ENCODE measurements at regions not wholly inside any gene's neighbourhood (a gene's known extent, or its start where the extent isn't known, plus 50 kb on each side); places are given as distances from the start of the nearest gene placed in this dataset.

DNA sequence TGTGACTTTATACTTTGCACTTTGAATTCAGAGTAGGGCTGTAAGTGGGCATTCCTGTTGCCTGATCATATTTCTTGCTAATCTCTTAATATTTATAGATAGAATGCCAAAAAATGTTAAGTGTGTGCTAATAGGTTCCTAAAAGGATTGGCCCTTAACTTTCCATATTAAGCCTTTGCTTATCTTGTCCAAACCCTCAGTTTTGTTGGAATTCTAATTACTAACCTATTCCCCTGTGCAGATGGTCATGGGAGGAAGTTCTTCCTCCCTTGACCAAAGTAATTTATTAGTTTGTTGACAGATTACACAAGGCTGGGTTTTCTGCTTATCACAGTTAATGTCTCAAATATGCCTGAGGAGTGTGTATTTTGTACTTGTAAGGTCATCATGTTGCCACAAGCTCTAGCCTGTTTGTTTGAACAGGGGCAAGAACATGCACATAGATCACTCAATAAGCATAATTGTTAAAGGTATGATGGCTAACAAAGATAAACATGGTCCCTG is 541.1 kb upstream of the SPRY2 start:
- no peak for DNase-seq (ENCODE audit: low spot score)
- H3K27ac ChIP-seq (ENCODE audit: low read depth in 1 of 2, low read length in 2 of 2), result no peak overlapping the region
- TF ChIP-seq FOXA2 (IDR thresholded peaks at IDR 0.05) (no peak), EGR1 (IDR thresholded peaks at IDR 0.05; ENCODE audit: low read depth in 2 of 2) (no peak), FOXA1 (IDR thresholded peaks at IDR 0.05) (no peak), TAF1 (conservative IDR thresholded peaks at IDR 0.05) (no peak)
- TF ChIP-seq, protein P1, sequence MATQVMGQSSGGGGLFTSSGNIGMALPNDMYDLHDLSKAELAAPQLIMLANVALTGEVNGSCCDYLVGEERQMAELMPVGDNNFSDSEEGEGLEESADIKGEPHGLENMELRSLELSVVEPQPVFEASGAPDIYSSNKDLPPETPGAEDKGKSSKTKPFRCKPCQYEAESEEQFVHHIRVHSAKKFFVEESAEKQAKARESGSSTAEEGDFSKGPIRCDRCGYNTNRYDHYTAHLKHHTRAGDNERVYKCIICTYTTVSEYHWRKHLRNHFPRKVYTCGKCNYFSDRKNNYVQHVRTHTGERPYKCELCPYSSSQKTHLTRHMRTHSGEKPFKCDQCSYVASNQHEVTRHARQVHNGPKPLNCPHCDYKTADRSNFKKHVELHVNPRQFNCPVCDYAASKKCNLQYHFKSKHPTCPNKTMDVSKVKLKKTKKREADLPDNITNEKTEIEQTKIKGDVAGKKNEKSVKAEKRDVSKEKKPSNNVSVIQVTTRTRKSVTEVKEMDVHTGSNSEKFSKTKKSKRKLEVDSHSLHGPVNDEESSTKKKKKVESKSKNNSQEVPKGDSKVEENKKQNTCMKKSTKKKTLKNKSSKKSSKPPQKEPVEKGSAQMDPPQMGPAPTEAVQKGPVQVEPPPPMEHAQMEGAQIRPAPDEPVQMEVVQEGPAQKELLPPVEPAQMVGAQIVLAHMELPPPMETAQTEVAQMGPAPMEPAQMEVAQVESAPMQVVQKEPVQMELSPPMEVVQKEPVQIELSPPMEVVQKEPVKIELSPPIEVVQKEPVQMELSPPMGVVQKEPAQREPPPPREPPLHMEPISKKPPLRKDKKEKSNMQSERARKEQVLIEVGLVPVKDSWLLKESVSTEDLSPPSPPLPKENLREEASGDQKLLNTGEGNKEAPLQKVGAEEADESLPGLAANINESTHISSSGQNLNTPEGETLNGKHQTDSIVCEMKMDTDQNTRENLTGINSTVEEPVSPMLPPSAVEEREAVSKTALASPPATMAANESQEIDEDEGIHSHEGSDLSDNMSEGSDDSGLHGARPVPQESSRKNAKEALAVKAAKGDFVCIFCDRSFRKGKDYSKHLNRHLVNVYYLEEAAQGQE (IDR thresholded peaks at IDR 0.05), result no peak
- TF ChIP-seq, protein P2, sequence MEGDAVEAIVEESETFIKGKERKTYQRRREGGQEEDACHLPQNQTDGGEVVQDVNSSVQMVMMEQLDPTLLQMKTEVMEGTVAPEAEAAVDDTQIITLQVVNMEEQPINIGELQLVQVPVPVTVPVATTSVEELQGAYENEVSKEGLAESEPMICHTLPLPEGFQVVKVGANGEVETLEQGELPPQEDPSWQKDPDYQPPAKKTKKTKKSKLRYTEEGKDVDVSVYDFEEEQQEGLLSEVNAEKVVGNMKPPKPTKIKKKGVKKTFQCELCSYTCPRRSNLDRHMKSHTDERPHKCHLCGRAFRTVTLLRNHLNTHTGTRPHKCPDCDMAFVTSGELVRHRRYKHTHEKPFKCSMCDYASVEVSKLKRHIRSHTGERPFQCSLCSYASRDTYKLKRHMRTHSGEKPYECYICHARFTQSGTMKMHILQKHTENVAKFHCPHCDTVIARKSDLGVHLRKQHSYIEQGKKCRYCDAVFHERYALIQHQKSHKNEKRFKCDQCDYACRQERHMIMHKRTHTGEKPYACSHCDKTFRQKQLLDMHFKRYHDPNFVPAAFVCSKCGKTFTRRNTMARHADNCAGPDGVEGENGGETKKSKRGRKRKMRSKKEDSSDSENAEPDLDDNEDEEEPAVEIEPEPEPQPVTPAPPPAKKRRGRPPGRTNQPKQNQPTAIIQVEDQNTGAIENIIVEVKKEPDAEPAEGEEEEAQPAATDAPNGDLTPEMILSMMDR (IDR thresholded peaks at IDR 0.05; ENCODE audit: low read depth, low read length, missing input control), result no peak
- TF ChIP-seq, protein P3, sequence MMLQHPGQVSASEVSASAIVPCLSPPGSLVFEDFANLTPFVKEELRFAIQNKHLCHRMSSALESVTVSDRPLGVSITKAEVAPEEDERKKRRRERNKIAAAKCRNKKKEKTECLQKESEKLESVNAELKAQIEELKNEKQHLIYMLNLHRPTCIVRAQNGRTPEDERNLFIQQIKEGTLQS (IDR thresholded peaks at IDR 0.05), result no peak

DNA sequence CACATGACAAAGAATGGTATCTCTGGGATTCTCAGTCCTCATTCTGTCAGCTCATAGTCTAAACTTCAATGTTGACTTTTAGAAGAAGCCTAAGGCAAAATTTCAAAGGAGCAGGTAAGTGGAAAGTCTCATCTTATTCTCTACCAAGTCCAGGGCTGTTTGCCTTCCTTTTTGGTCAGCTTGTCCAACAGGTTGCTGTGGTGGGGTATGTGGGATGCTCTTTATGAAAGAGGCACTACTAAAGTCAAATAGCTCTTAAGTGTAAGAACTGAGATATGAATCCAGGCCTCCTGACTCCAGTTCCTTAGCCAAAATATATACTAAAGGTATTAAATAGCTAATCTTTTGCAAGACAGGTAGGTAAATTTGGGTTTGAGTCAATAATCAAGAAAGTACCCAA is 540.6 kb upstream of the SPRY2 start:
- no peaks in the 10 kb centered on the region for H3K4me1 ChIP-seq (ENCODE audit: control insufficient read depth in 4 of 4, insufficient read depth in 4 of 4, low read length in 3 of 4)
- H3K27ac ChIP-seq (ENCODE audit: low read depth in 1 of 2, low read length in 2 of 2), result no peak overlapping the region
- no peaks in the 10 kb centered on the region for H3K27me3 ChIP-seq (ENCODE audit: control insufficient read depth in 4 of 4, insufficient read depth in 4 of 4, low read length in 3 of 4)
- no peak overlapping the region for H3K9ac ChIP-seq (ENCODE audit: low read depth in 1 of 2, low read length in 2 of 2)
- H3K9me3 ChIP-seq (ENCODE audit: control insufficient read depth in 4 of 4, low read length in 3 of 4), result no peaks in the 10 kb centered on the region
- H3K36me3 ChIP-seq (ENCODE audit: control insufficient read depth in 4 of 4, insufficient read depth in 3 of 4, low read depth in 1 of 4, low read length in 3 of 4), result no peaks in the 10 kb centered on the region
- no peak for TF ChIP-seq NR2F2 (IDR thresholded peaks at IDR 0.05)
- TF ChIP-seq TAF1 (conservative IDR thresholded peaks at IDR 0.05), result no peak
- TF ChIP-seq RXRA (IDR thresholded peaks at IDR 0.05), result no peak
- no peak for TF ChIP-seq HNF4G (IDR thresholded peaks at IDR 0.05)
- TF ChIP-seq FOXA1 (IDR thresholded peaks at IDR 0.05), result no peak
- TF ChIP-seq RAD21 (IDR thresholded peaks at IDR 0.05), result no peak
- TF ChIP-seq, protein P2 (IDR thresholded peaks at IDR 0.05; ENCODE audit: low read depth, low read length, missing input control), result no peak
- TF ChIP-seq YY1 (IDR thresholded peaks at IDR 0.05), result no peak
- TF ChIP-seq JUND (IDR thresholded peaks at IDR 0.05), result no peak
- no peak for TF ChIP-seq HNF4A (conservative IDR thresholded peaks at IDR 0.05)
- TF ChIP-seq, protein P1 (IDR thresholded peaks at IDR 0.05), result no peak
- TF ChIP-seq, protein P4, sequence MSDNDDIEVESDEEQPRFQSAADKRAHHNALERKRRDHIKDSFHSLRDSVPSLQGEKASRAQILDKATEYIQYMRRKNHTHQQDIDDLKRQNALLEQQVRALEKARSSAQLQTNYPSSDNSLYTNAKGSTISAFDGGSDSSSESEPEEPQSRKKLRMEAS (IDR thresholded peaks at IDR 0.05), result no peak
- no peak for TF ChIP-seq FOXA2 (IDR thresholded peaks at IDR 0.05)
- DNase-seq (ENCODE audit: low spot score), result no peak
- no peak overlapping the region for H3K4me3 ChIP-seq (ENCODE audit: low read depth in 1 of 3, low read length in 3 of 3)

More for the DNA sequence above, 541.1 kb upstream of the SPRY2 start:
- Histone ChIP-seq H3K36me3 (ENCODE audit: control insufficient read depth in 4 of 4, insufficient read depth in 3 of 4, low read depth in 1 of 4, low read length in 3 of 4) (no peaks in the 10 kb centered on the region), H3K9me3 (ENCODE audit: control insufficient read depth in 4 of 4, low read length in 3 of 4) (no peaks in the 10 kb centered on the region), H3K9ac (ENCODE audit: low read depth in 1 of 2, low read length in 2 of 2) (no peak overlapping the region), H3K27me3 (ENCODE audit: control insufficient read depth in 4 of 4, insufficient read depth in 4 of 4, low read length in 3 of 4) (no peaks in the 10 kb centered on the region), H3K4me3 (ENCODE audit: low read depth in 1 of 3, low read length in 3 of 3) (no peak overlapping the region), H3K4me1 (ENCODE audit: control insufficient read depth in 4 of 4, insufficient read depth in 4 of 4, low read length in 3 of 4) (no peaks in the 10 kb centered on the region)
